ENCODE measurements at regions not wholly inside any gene's neighbourhood (a gene's known extent, or its start where the extent isn't known, plus 50 kb on each side); places are given as distances from the start of the nearest gene placed in this dataset.

GRCh38 chr15:25556136-25556535 lies 117.3 kb upstream of the UBE3A start:
- TF ChIP-seq CTCF (IDR thresholded peaks at IDR 0.05; ENCODE audit: poor library complexity) (no peak), EZH2phosphoT487 (IDR thresholded peaks at IDR 0.05; ENCODE audit: low read depth, severe bottlenecking, unreplicated experiment) (no peak), EZH2 (IDR thresholded peaks at IDR 0.05; ENCODE audit: borderline replicate concordance) (no peak)
- Histone ChIP-seq H3K9me3 (ENCODE audit: low read depth) (no peaks in the 10 kb centered on the region), H3K79me2 (no peaks in the 10 kb centered on the region), H4K20me1 (ENCODE audit: insufficient read depth, poor library complexity, severe bottlenecking) (no peaks in the 10 kb centered on the region), H3K4me3 (no peak overlapping the region), H3K27me3 (no peaks in the 10 kb centered on the region), H2AFZ (no peak overlapping the region), H3K36me3 (replicated peaks; ENCODE audit: insufficient read depth, low read depth) (no peaks in the 10 kb centered on the region), H3K4me1 (ENCODE audit: insufficient read depth) (no peaks in the 10 kb centered on the region), H3K4me2 (no peak overlapping the region), H3K27ac (no peak overlapping the region), H3K9me2 (replicated peaks; ENCODE audit: insufficient read depth) (no peaks in the 10 kb centered on the region)
- DNase-seq (ENCODE audit: low spot score), result no peak

DNA sequence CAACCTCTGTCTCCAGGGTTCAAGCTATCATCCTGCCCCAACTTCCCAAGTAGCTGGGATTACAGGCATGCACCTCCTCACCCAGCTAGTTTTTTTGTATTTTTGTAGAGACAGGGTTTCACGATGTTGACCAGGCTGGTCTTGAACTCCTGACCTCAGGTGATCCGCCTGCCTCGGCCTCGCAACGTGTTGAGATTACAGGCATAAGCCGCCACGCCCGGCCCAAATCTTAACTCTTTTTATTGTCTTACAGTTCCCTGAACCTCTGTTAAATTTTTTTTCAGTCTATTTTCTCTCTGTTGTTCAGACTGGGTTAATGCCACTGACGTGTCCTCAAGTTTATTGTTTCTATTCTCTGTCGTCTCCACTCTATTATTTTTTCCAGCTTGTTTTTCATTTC lies 115.8 kb upstream of the UBE3A start:
- Histone ChIP-seq H3K9me2 (replicated peaks; ENCODE audit: insufficient read depth) (no peaks in the 10 kb centered on the region), H3K4me2 (no peak overlapping the region), H3K4me1 (ENCODE audit: insufficient read depth) (no peaks in the 10 kb centered on the region), H2AFZ (no peak overlapping the region), H3K9me3 (ENCODE audit: low read depth) (no peaks in the 10 kb centered on the region), H3K36me3 (replicated peaks; ENCODE audit: insufficient read depth, low read depth) (no peaks in the 10 kb centered on the region), H4K20me1 (ENCODE audit: insufficient read depth, poor library complexity, severe bottlenecking) (no peaks in the 10 kb centered on the region), H3K27me3 (no peaks in the 10 kb centered on the region), H3K79me2 (no peaks in the 10 kb centered on the region), H3K4me3 (no peak overlapping the region), H3K27ac (no peak overlapping the region)
- 79% methylated on average over 10 of the region's 10 CpGs for WGBS (ENCODE audit: low lambda C conversion rate, missing lambda C conversion rate)
- TF ChIP-seq EZH2phosphoT487 (IDR thresholded peaks at IDR 0.05; ENCODE audit: low read depth, severe bottlenecking, unreplicated experiment) (no peak), EZH2 (IDR thresholded peaks at IDR 0.05; ENCODE audit: borderline replicate concordance) (no peak), CTCF (IDR thresholded peaks at IDR 0.05; ENCODE audit: poor library complexity) (no peak)
- DNase-seq (ENCODE audit: low spot score), result no peak

DNA sequence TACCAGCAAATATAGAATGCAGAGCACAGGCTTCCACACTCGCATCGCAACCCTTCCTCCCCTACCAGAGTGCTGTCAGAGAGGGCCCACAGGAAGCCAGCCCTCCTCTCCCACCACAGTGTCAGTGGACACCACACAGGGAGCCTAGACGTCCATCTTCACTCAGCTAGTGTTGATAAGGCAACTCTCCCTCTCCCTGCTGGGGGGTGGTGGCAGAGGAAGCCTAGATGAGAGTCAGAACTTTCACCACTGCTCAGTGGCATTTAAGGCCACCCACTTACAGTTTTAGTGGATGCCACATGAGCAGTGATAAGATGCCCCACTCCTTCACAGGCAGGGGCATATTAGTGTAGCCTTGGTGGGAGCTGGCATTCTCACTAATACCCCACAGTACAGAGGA lies 109.8 kb upstream of the UBE3A start:
- no peaks in the 10 kb centered on the region for H3K79me2 ChIP-seq
- no peak overlapping the region for H3K27ac ChIP-seq
- H3K9me2 ChIP-seq (replicated peaks; ENCODE audit: insufficient read depth), result no peaks in the 10 kb centered on the region
- no peak overlapping the region for H3K4me3 ChIP-seq
- DNase-seq (ENCODE audit: low spot score), result no peak
- H4K20me1 ChIP-seq (ENCODE audit: insufficient read depth, poor library complexity, severe bottlenecking), result no peaks in the 10 kb centered on the region
- H3K27me3 ChIP-seq, result no peaks in the 10 kb centered on the region
- no peaks in the 10 kb centered on the region for H3K9me3 ChIP-seq (ENCODE audit: low read depth)
- WGBS (ENCODE audit: low lambda C conversion rate, missing lambda C conversion rate), result 86% methylated on average over 3 of the region's 3 CpGs
- no peaks in the 10 kb centered on the region for H3K36me3 ChIP-seq (replicated peaks; ENCODE audit: insufficient read depth, low read depth)
- no peak overlapping the region for H2AFZ ChIP-seq
- H3K4me2 ChIP-seq, result no peak overlapping the region
- H3K4me1 ChIP-seq (ENCODE audit: insufficient read depth), result no peaks in the 10 kb centered on the region
- TF ChIP-seq CTCF (IDR thresholded peaks at IDR 0.05; ENCODE audit: poor library complexity) (no peak), EZH2 (IDR thresholded peaks at IDR 0.05; ENCODE audit: borderline replicate concordance) (no peak), EZH2phosphoT487 (IDR thresholded peaks at IDR 0.05; ENCODE audit: low read depth, severe bottlenecking, unreplicated experiment) (no peak)

- H3K4me3 ChIP-seq, result no peak overlapping the region
These were observed 107.1 kb upstream of the UBE3A start for GRCh38 chr15:25545889-25546288.

More at GRCh38 chr15:25545889-25546288, 107.1 kb upstream of the UBE3A start:
- no peak for DNase-seq (ENCODE audit: low spot score)
- H3K36me3 ChIP-seq (replicated peaks; ENCODE audit: insufficient read depth, low read depth), result no peaks in the 10 kb centered on the region
- no peaks in the 10 kb centered on the region for H3K79me2 ChIP-seq
- TF ChIP-seq EZH2phosphoT487 (IDR thresholded peaks at IDR 0.05; ENCODE audit: low read depth, severe bottlenecking, unreplicated experiment) (no peak), CTCF (IDR thresholded peaks at IDR 0.05; ENCODE audit: poor library complexity) (no peak), EZH2 (IDR thresholded peaks at IDR 0.05; ENCODE audit: borderline replicate concordance) (no peak)
- H2AFZ ChIP-seq, result no peak overlapping the region
- no peaks in the 10 kb centered on the region for H4K20me1 ChIP-seq (ENCODE audit: insufficient read depth, poor library complexity, severe bottlenecking)
- WGBS (ENCODE audit: low lambda C conversion rate, missing lambda C conversion rate), result 82% methylated on average over 3 of the region's 3 CpGs
- no peaks in the 10 kb centered on the region for H3K9me3 ChIP-seq (ENCODE audit: low read depth)
- no peak overlapping the region for H3K27ac ChIP-seq
- no peaks in the 10 kb centered on the region for H3K4me1 ChIP-seq (ENCODE audit: insufficient read depth)
- H3K27me3 ChIP-seq, result no peaks in the 10 kb centered on the region
- no peaks in the 10 kb centered on the region for H3K9me2 ChIP-seq (replicated peaks; ENCODE audit: insufficient read depth)
- H3K4me2 ChIP-seq, result no peak overlapping the region

All from hepatocyte (in vitro differentiated cells).